SKM-1 treated with dmso at 0.1 percent for 144 hours (cell line): ENCODE measurements at regions not wholly inside any gene's neighbourhood (a gene's known extent, or its start where the extent isn't known, plus 50 kb on each side); places are given as distances from the start of the nearest gene placed in this dataset.
"Not testable (repeated sequence)": the region's sequence is repeated elsewhere in the genome, so short reads cannot be mapped to it uniquely, and the experiment has no call there.

ENCODE experiments used
- DNase-seq: peaks from one replicate; lab custom pipeline; 2025; ENCODE audit not compliant: unreplicated experiment; lab: John Stamatoyannopoulos, UW

DNA sequence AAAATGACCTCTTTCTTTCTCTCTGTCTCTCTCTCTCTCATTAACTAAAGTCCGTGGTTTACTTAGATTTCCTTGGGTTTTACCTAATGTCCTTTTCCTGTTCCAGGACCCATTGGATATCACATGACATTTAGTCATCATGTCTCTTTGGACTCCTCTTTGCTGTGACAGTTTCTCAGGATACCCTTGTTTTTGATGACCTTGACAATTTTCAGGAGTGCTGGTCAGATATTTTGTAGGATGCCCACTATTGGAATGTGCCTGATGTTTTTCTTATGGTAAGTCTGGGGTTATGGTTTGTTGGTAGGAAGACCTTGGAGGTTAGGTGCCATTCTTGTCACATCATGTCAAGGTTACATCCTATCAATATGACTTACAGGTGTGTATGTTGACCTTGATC, 199.2 kb upstream of the HTR1E start:
- DNase-seq = no peak

DNA sequence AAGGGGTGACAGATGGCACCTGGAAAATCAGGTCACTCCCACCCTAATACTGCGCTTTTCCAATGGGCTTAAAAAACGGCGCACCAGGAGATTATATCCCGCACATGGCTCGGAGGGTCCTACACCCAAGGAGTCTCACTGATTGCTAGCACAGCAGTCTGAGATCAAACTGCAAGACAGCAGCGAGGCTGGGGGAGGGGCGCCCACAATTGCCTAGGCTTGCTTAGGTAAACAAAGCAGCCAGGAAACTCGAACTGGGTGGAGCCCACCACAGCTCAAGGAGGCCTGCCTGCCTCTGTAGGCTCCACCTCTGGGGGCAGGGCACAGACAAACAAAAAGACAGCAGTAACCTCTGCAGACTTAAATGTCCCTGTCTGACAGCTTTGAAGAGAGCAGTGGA, 205.7 kb upstream of the HTR1E start:
- not testable (repeated sequence) for DNase-seq

DNA sequence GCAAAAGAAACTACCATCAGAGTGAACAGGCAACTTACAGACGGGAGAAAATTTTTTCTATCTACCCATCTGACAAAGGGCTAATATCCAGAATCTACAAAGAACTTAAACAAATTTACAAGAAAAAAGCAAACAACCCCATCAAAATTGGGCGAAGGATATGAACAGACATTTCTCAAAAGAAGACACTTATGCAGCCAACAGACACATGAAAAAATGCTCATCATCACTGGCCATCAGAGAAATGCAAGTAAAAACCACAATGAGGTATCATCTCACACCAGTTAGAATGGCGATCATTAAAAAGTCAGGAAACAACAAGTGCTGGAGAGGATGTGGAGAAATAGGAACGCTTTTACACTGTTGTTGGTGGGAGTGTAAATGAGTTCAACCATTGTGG, 206.6 kb upstream of the HTR1E start:
- not testable (repeated sequence) for DNase-seq

DNA sequence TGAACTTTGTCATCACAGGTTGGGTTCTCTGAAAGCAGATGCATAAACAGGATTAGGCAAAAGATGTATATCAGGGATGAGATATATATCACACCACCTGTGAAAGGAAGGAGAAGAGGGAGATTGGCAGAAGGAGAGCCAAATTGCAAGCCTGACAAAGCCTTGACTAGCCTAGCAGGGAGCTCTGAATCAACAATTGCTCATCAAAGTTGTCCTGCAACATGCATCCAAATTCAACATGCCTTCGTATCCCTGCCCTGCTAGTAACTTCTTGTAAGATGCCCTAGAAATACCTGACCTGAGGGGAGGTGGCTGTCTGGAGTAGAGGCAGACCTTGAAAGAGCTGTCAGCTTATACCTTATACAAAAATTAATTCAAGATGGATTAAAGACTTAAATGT, 207.1 kb upstream of the HTR1E start:
- DNase-seq = no peak

DNA sequence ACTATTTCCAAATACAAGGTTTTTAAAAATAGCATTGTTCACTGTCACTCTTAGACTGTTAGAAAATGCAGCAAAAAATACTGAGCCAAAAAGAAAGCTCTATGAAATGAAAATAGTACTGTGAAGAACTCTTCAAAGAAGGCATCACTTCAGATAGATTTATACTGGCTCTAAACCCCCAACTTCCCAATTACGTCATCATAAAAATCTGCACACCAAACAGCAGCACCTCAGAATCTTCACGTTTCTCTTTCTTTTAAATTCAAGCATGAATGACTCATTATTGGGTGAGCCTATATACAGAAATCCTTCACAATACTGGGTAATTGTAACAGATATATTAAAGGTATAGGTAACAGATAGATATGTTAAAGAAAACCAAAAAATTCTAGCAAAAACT, 208.4 kb upstream of the HTR1E start:
- no peak for DNase-seq

DNA sequence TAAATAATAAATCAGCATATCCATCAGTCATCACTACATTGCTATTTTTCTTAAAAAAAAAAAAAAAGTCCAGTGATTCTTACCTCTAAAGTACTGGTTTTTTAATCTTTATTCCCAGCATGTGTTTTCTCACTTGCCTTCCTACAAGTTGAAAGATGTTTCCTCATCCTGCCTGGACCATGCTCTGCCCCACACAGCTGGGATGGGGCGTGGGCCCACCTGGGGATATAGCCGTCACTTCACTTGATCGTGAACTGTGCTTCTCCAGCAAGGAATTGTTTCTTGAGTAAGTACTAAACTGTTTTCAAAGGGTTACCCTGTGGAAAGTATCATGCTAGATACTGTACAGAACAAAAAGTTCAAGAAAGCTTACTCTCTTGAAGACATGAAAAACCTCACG, 212.6 kb upstream of the HTR1E start:
- no peak for DNase-seq

DNA sequence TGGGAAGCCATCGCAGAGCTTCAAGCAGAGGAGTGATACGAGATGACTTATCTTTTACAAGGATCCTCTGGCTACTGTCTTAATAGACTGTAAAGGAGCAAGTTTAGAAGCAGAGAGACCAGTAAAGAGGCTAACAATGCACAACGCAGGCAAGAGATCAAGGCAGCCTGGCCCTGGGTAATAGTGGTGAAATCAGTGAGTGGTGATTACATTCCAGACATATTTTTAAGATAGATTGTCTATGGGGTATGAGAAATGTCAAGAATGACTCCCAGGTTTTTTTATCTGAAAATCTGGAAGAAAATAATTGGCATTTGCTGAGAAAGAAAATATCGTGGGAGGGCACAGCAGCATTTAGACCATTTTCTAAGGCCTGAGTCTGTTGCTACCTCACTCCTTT, 213.6 kb upstream of the HTR1E start:
- no peak for DNase-seq

DNA sequence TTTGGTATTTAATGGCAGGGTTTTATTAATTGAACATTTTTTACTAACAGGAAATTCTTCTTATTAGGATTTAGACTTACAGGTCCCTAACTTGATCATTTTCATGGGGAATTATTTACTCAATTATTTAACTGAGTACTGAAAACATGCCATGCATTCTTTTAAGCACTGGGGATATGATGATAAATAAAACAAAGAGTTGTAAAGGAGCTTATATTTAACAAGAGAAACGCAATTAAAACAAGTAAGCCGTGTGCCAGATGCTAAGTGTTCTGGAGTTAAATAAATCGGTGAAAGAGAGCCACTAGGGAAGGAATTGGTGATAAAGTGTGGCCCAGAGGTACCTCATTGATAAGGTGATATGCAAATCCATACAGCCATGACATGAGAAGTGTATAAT, 214.2 kb upstream of the HTR1E start:
- no peak for DNase-seq

DNA sequence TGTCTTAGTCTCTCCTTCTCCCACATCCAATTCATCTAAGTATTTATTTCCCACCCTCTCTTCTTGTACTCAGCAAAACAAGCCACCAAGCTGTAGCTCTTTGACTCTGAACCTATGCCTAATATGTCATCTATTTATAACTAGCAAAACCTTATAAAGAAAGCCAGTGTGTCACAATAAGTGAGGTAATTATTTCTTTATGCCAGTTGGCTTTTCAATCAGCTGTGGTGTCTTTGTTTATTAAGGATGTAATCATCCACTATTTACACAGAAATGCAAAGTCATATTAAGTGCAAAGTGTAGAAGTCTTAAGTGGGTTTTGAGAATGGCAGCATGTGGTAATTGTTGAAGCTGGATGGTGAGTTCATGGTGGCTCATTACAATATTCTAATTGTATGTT, 215.2 kb upstream of the HTR1E start:
- DNase-seq = no peak

DNA sequence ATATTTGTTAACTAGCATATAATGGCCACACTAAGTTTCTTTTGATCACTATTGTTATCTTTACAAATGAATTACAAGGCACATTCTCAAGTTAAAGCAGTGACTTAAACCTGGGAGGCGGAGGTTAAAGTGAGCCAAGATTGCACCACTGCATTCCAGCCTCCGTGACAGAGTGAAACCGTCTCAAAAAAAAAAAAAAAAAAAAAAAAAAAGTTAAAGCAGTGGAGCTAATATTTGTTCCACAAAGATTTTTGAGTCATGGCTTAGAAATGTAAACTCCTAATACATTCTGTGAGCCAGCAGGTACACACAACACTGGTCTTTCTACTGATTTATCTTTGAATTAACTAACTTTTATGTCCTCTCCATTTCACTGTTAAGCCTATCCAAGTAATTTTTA, 221.7 kb upstream of the HTR1E start:
- no peak for DNase-seq

DNA sequence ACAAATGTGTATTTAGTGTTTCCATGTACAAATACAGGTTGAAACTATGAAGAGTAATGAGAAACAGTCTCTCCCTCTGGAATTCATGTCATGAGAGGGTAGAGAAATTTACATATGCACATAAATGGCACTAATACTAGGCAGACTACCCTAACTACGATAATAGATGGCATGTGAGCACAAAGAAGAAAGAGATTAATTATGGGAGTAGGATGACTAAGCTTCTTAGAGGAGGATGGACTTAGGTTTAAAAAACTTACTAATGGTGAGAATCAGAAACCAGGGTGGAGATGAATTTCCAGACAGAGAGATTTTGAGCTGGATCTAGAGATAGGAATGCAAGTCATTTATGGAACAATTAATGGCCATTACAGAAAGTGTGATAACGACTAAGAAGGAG, 225.3 kb upstream of the HTR1E start:
- no peak for DNase-seq

DNA sequence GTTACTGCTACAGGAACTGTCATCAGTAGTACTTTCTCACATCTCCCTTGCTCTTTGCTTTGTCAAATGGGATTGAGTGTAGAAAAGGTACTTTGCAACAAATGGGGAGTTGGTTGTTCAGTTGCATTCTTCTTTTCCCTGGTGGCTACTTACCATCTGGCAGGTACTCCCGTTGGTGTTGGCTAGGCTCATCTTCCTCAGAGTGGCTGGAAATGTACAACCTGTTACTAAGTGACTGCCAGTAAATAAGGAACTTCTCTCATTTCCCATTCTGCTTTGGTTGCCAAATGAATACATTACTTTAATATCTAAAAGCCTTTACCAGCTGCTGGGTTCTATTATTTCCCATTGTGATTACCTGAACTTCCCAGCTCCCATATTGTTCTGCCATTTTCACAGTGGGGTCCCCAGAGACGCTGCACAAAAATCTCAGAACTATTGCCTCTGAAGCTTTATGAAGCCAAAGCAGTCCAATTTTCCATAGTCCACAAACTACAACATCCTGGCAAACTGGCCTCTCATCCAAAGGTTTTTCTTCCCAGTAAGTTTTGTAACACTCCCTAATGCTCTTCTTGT, 229.7 kb upstream of the HTR1E start:
- DNase-seq = no peak

DNA sequence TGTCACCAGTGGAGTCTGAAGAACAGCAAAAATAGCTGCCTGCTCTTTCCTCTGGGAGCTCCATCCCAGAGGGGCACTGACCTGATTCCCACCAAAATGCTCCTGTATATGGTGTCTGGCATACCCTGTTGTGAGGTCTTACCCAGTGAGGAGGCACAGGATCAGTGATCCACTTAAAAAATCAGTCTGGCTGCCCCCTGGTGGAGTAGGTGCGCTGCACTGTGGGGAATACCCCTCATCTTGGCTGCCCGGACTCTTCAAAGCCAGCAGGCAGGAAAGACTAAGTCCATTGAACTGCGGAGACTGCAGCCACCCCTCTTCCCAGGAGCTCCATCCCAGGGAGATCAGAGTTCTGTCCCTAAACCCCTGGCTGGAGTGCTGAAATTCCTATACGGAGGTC, 230.9 kb upstream of the HTR1E start:
- DNase-seq = no peak

DNA sequence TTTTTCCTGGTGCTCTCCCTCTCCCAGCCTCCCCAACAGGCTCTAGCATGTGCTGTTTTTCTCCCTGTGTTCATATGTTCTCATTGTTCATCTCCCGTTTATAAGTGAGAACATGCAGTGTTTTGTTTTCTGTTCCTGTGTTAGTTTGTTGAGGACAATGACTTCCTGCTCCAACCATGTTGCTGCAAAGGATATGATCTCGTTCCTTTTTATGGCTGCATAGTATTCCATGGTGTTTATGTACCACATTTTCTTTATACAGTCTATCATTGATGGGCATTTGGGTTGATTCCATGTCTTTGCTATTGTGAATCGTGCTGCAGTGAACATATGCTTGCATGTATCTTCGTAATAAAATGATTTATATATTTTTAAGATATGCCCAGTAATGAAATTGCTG, 236.1 kb upstream of the HTR1E start:
- not testable (repeated sequence) for DNase-seq

DNA sequence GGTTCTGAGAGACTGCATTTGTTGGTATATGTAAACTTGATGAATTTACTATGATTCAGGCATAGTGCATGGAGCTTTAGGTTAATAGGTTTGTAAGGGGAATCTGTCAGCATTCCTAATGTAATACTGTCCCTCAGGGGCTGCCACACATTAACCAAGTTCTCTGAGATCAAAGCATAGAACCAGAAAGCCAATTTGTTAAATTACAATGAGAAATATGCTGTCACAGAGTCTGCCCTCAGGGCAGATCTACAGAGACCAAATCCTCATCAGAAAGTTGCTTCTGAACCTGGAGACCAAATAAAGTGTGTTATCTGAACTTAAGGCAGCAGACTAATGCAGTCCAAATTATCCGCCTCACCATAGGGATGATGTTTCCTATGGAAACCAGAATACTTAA, 250.8 kb upstream of the HTR1E start:
- DNase-seq = no peak

DNA sequence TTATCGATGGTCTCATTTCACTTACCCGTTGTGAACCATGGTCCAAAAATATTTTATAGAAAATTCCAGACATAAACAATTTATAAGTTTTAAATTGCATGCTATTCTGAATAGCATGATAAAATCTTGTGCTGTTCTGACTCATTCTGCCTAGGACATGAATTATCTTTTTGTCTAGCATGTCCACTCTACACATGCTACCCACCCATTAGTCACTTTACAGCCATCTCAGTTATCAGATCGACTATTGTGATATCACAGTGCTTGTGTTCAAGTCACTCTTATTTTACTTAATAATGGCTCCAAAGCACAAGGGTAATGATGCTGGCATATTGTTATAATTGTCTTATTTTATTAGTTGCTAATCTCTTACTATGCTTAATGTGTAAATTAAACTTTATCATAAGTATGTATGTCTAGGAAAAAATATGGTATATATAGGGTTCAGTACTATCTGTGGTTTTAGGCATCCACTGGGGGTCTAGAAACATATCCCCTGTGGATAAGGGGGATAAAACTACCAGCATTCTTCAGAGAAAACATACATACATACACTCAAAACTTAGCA, 252.0 kb upstream of the HTR1E start:
- DNase-seq = no peak

DNA sequence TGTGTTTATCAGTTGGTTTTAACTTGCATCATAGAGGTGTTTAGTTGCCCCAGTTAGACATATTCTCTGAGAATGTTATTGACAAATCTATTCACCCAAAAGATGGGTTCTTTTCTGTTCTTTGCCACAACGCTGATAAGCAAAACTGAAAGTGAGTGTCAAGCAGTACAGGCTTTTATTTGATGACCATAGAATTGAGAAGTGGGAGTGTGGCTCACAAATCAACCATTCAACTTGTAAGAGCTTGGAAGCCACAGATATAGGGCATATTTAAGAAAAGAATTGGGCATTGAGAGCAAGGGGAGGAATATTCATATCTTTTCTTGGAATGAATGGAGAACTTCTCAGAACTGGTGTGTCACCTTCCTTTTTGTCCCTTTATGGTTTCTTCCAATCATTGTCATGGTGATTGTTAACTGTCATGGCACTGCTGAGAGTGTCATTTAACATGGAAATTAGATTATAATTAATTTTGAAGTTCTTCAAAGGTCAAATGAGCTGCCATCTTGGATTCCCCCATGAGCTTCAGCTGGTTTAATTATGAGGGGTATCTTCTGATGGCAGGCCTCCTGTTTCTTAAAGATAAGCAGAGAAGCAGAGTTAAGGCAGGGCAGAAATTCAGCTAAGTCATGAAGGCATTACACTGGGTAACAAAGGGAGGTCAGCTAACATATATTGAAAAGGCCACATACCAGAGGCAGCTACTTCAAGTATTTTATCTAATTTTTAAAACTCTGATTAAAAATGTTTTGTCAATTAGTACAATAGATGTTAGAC, 254.0 kb upstream of the HTR1E start:
- DNase-seq = no peak

DNA sequence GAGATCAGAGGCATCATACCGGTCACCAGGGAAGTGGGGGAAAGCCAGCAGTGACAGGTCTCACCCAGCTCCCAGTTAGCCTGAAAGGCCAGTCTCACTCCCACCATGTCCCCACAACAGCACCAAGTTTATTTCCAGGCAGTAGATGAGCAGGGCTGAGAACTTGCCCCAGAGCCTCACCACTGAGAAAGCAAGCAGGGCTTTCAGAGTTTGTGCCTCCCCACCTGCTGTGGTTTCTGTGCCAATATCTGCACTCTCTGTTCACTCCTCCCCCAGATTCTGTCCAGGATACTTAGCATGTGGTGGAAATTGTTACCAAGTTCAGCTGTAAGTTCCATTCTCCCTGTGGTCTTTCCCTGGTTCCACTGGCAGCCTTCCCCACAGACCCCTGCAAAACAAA, 255.0 kb upstream of the HTR1E start:
- DNase-seq = no peak

DNA sequence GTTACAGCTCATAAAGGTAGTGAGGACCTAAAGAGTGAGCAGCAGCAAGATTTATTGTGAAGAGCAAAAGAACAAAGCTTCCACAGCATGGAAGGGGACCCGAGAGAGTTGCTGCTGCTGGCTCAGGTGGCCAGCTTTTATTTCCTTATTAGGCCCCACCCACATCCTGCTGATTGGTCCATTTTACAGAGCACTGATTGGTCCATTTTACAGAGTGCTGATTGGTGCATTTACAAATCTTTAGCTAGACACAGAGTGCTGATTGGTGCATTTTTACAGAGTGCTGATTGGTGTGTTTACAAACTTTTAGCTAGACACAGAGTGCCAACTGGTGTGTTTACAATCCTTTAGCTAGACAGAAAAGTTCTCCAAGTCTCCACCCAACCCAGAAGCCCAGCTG, 256.2 kb upstream of the HTR1E start:
- DNase-seq = not testable (repeated sequence)

DNA sequence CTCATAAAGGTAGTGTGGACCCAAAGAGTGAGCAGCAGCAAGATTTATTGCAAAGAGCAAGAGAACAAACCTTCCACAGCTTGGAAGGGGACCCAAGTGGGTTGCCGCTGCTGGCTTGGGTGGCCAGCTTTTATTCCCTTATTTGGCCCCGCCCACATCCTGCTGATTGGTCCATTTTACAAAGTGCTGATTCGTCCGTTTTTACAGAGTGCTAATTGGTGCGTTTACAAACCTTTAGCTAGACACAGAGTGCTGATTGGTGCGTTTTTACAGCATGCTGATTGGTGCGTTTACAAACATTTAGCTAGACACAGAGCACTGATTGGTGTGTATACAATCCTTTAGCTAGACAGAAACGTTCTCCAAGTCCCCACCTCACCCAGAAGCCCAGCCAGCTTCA, 265.2 kb upstream of the HTR1E start:
- not testable (repeated sequence) for DNase-seq

DNA sequence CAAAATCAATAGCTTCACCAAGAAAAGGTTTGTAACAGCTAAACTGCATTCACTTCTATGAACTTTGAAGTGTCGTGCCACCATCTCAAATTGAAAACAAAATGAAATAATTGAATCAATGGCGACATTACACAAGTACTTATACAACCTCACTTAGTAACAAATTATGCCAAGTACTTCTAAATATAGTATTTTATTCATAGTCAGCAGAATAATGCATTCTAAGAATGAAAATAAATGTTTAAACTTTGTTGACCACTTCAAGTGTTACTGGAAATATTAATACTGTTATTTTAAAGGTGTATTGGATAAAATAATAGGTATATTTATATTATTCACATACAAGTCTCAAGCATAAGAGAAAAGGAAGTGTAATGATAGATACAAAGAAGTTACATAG, 280.1 kb upstream of the HTR1E start:
- no peak for DNase-seq

DNA sequence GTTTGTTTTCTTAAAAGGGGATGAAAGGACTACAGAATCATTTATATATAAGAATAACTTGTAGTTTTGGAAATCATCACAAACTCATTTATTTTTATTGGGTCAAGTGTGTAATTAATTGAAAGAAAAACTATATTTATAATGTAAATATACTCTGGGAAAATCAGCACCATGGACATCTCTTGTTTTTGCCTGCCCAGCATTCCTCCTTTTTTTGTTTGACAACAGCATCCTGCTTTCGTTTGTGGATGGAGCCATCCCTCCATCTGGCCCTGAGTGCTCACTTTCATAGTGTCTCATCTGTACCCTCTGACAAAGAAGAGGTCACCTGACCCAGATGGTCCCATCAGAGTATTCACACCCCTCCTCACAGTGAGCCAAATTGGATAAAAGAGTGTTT, 308.2 kb upstream of the HTR1E start:
- DNase-seq = no peak

DNA sequence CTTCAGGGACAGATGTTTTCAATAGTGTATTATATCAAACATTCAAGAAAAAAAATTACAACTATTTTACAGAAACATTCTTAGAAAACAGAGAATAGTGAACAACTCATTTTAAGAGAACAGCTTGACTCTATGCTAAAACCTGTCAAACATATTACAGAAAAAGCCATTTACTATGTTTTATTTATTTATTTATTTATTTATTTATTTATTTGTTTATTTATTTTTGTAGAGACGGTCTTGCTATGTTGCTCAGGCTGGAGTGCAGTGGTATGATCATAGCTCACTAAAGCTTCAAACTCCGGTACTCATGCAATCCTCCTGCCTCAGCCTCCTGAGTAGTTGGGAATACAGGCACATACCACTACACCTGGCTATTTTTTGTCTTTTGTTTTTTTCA, 317.9 kb upstream of the HTR1E start:
- no peak for DNase-seq
